HCT116 (cell line): ENCODE measurements at regions not wholly inside any gene's neighbourhood (a gene's known extent, or its start where the extent isn't known, plus 50 kb on each side); places are given as distances from the start of the nearest gene placed in this dataset.

Source experiments
- ATAC-seq: fragments of 200-7000 bp; cut with Tn5 transposase; 2 replicates; pipeline ENCODE4 v1.9.1; 2020; ENCODE audit warnings: mild to moderate bottlenecking, moderate library complexity
- BruUV-seq: library from RNA; stranded (reverse); fragments of 400-500 nt; replicated peaks from 2 replicates; lab custom pipeline; 2021; lab: Mats Ljungman, UMichigan
- CTCF ChIA-PET: fragments of 300-600 bp; sonication (Branson Sonifier 250); formaldehyde crosslinking; loops from one replicate; lab custom pipeline; 2021; ENCODE audit warnings: antibody characterized with exemption; lab: Charles Lee
- POLR2A ChIA-PET: fragments of 300-600, 350-600 bp; sonication (Branson Sonifier 250); formaldehyde crosslinking; loops from one replicate; lab custom pipeline; 2021; ENCODE audit warnings: antibody characterized with exemption; lab: Charles Lee
- RAD21 ChIA-PET, 2 experiments: fragments of 300-600 bp; sonication (Branson Sonifier 250); formaldehyde crosslinking; loops; one replicate each; lab custom pipeline; 2023; ENCODE audit warnings: low total read pairs in 2 of 2; ENCODE audit not compliant: uncharacterized antibody in 2 of 2, unreplicated experiment in 2 of 2, low non-redundant PET in 1 of 2; lab: Charles Lee
- DNase-seq: peaks from one replicate; pipeline ENCODE4 v3.0.0-alpha.2; 2010; ENCODE audit warnings: low read depth, low spot score
- H2AFZ ChIP-seq: fragments of 200-600 bp; shearing (Covaris generic), sonication (generic); 2 replicates; pipeline ENCODE4 v1.6.1; 2017; ENCODE audit warnings: low read depth, mixed run types, mixed read lengths, antibody characterized with exemption, low read length; ENCODE audit not compliant: poor library complexity, severe bottlenecking
- H3K27ac ChIP-seq: 2 replicates; pipeline ENCODE4 v1.5.1; 2012; ENCODE audit warnings: low read depth, low read length
- H3K27me3 ChIP-seq: fragments of 200-600 bp; sonication (generic); 2 replicates; pipeline ENCODE4 v1.6.1; 2016; ENCODE audit warnings: mixed run types, low read length, mixed read lengths; ENCODE audit not compliant: insufficient read depth
- H3K36me3 ChIP-seq, 2 experiments: fragments of 200-500 bp in 1 of 2; fragments of 200-600 bp in 1 of 2; sonication (Bioruptor generic) in 1 of 2; sonication (generic) in 1 of 2; 2 replicates each; pipeline versions ENCODE4 v1.5.1 to v1.6.1; 2014 to 2016; ENCODE audit warnings: low read length in 2 of 2, inconsistent platforms in 1 of 2, mixed read lengths in 1 of 2, mixed run types in 1 of 2; ENCODE audit not compliant: insufficient read depth in 2 of 2, control insufficient read depth in 1 of 2
- H3K4me1 ChIP-seq, 2 experiments: fragments of 200-600 bp in 1 of 2; sonication (generic) in 1 of 2; 2 replicates each; pipeline versions ENCODE4 v1.5.1 to v1.6.1; 2012 to 2017; ENCODE audit warnings: low read length in 2 of 2, inconsistent platforms in 1 of 2, mild to moderate bottlenecking in 1 of 2, mixed read lengths in 1 of 2, mixed run types in 1 of 2, moderate library complexity in 1 of 2; ENCODE audit not compliant: insufficient read depth in 2 of 2, control insufficient read depth in 1 of 2
- H3K4me2 ChIP-seq: fragments of 200-600 bp; sonication (generic); 2 replicates; pipeline ENCODE4 v1.6.1; 2017; ENCODE audit warnings: mixed run types, low read length, mixed read lengths
- H3K4me3 ChIP-seq, 2 experiments: fragments of 200-600 bp in 1 of 2; sonication (generic) in 1 of 2; replicated peaks in 1 of 2; 2 replicates each; pipeline ENCODE4 v1.5.1; 2011 to 2016; ENCODE audit warnings: low read length in 2 of 2, control low read depth in 1 of 2, low read depth in 1 of 2, mild to moderate bottlenecking in 1 of 2, mixed read lengths in 1 of 2, mixed run types in 1 of 2
- H3K79me2 ChIP-seq: fragments of 200-600 bp; sonication (generic); 2 replicates; pipeline ENCODE4 v1.6.1; 2017; ENCODE audit warnings: mild to moderate bottlenecking, mixed run types, low read length, moderate library complexity, mixed read lengths; ENCODE audit not compliant: insufficient read depth
- H3K9ac ChIP-seq: fragments of 200-600 bp; sonication (generic); 2 replicates; pipeline ENCODE4 v1.6.1; 2016; ENCODE audit warnings: low read length, mixed read lengths
- H3K9me2 ChIP-seq: fragments of 200-600 bp; sonication (generic), shearing (Covaris generic); 2 replicates; pipeline ENCODE4 v1.6.1; 2017; ENCODE audit warnings: mixed run types, mild to moderate bottlenecking, moderate library complexity; ENCODE audit not compliant: insufficient read depth
- H3K9me3 ChIP-seq, 2 experiments: fragments of 200-500 bp in 1 of 2; fragments of 200-600 bp in 1 of 2; sonication (Bioruptor generic) in 1 of 2; sonication (generic) in 1 of 2; 2 replicates each; pipeline ENCODE4 v1.6.1; 2014 to 2017; ENCODE audit warnings: low read length in 2 of 2, mixed read lengths in 2 of 2, inconsistent platforms in 1 of 2, low read depth in 1 of 2, mild to moderate bottlenecking in 1 of 2, mixed run types in 1 of 2, moderate library complexity in 1 of 2; ENCODE audit not compliant: control insufficient read depth in 1 of 2, insufficient read depth in 1 of 2
- H4K20me1 ChIP-seq: fragments of 200-600 bp; sonication (generic), shearing (Covaris generic); 2 replicates; pipeline ENCODE4 v1.6.1; 2017; ENCODE audit warnings: mixed run types, mild to moderate bottlenecking, moderate library complexity; ENCODE audit not compliant: insufficient read depth
- CBX3 ChIP-seq: IDR thresholded peaks from 2 replicates; pipeline ENCODE4 v1.6.1; 2012; ENCODE audit warnings: low read depth
- EGR1 ChIP-seq: IDR thresholded peaks from 2 replicates; pipeline ENCODE4 v1.6.1; 2012; ENCODE audit warnings: low read depth
- ELF1 ChIP-seq: IDR thresholded peaks from 2 replicates; pipeline ENCODE4 v1.6.1; 2012; ENCODE audit warnings: low read depth, borderline replicate concordance
- EZH2 ChIP-seq: fragments of 200-600 bp; sonication (generic); IDR thresholded peaks from 2 replicates; pipeline ENCODE4 v1.6.1; 2017; ENCODE audit warnings: antibody characterized with exemption, mixed run types
- FOSL1 ChIP-seq: IDR thresholded peaks from 2 replicates; pipeline ENCODE4 v1.6.1; 2012; ENCODE audit warnings: low read depth
- POLR2AphosphoS5 ChIP-seq: IDR thresholded peaks from 2 replicates; pipeline ENCODE4 v1.6.1; 2011; ENCODE audit warnings: mild to moderate bottlenecking, low read depth, low read length, moderate library complexity
- REST ChIP-seq: IDR thresholded peaks from 2 replicates; pipeline ENCODE4 v1.6.1; 2012; ENCODE audit warnings: low read depth
- SIN3A ChIP-seq: IDR thresholded peaks from 2 replicates; pipeline ENCODE4 v1.6.1; 2012; ENCODE audit warnings: low read depth
- SRF ChIP-seq: IDR thresholded peaks from 2 replicates; pipeline ENCODE4 v1.6.1; 2012; ENCODE audit warnings: low read depth
- TCF7L2 ChIP-seq: IDR thresholded peaks from 2 replicates; pipeline ENCODE4 v1.7.0; 2011; ENCODE audit warnings: borderline replicate concordance, inconsistent platforms; ENCODE audit not compliant: insufficient read depth, insufficient read length; ENCODE audit errors: extremely low read depth
- ZBTB33 ChIP-seq: IDR thresholded peaks from 2 replicates; pipeline ENCODE4 v1.6.1; 2011; ENCODE audit warnings: mild to moderate bottlenecking, low read length, moderate library complexity; ENCODE audit not compliant: insufficient replicate concordance; ENCODE audit errors: extremely low read depth
- intact Hi-C: fragments of 100-400 bp; cut with micrococcal nuclease; formaldehyde crosslinking; loops from 2 replicates; pipeline ENCODE4 v1.10.0; 2022
- TF ChIP-seq, protein P1 (sequence below), 3 experiments: fragments of 200-600 bp in 1 of 3; sonication (generic) in 1 of 3; IDR thresholded peaks in 2 of 3; conservative IDR thresholded peaks in 1 of 3; 2 replicates each; pipeline ENCODE4 v1.5.1; 2012 to 2017; ENCODE audit warnings: low read depth in 2 of 3, low read length in 2 of 3, antibody characterized with exemption in 1 of 3, borderline replicate concordance in 1 of 3, control low read depth in 1 of 3, mild to moderate bottlenecking in 1 of 3, mixed read lengths in 1 of 3, mixed run types in 1 of 3, moderate library complexity in 1 of 3; ENCODE audit not compliant: insufficient read depth in 1 of 3

- Histone ChIP-seq H3K79me2 (no peaks in the 10 kb centered on the region), H3K4me3 (no peak overlapping the region), H3K9ac (no peak overlapping the region), H3K4me2 (no peak overlapping the region), H3K9me2 (no peaks in the 10 kb centered on the region), H3K4me1 (no peaks in the 10 kb centered on the region), H4K20me1 (no peaks in the 10 kb centered on the region), H3K27me3 (no peaks in the 10 kb centered on the region), H3K27ac (no peak overlapping the region), H2AFZ (no peak overlapping the region), H3K36me3 (no peaks in the 10 kb centered on the region), H3K9me3 (no peaks in the 10 kb centered on the region)
- ATAC-seq (no peak), DNase-seq (no peak)
- ChIA-PET CTCF (no interaction called here), POLR2A (no interaction called here), RAD21 (no interaction called here)
- no peak for TF ChIP-seq POLR2AphosphoS5
- TF ChIP-seq CBX3, result no peak
- TF ChIP-seq ELF1, result no peak
- TF ChIP-seq EZH2, result no peak
- no peak for TF ChIP-seq TCF7L2
- no peak for TF ChIP-seq SRF
- no peak for TF ChIP-seq REST
- no peak for TF ChIP-seq FOSL1
- TF ChIP-seq ZBTB33, result no peak
- TF ChIP-seq SIN3A, result no peak
- TF ChIP-seq, protein P1, sequence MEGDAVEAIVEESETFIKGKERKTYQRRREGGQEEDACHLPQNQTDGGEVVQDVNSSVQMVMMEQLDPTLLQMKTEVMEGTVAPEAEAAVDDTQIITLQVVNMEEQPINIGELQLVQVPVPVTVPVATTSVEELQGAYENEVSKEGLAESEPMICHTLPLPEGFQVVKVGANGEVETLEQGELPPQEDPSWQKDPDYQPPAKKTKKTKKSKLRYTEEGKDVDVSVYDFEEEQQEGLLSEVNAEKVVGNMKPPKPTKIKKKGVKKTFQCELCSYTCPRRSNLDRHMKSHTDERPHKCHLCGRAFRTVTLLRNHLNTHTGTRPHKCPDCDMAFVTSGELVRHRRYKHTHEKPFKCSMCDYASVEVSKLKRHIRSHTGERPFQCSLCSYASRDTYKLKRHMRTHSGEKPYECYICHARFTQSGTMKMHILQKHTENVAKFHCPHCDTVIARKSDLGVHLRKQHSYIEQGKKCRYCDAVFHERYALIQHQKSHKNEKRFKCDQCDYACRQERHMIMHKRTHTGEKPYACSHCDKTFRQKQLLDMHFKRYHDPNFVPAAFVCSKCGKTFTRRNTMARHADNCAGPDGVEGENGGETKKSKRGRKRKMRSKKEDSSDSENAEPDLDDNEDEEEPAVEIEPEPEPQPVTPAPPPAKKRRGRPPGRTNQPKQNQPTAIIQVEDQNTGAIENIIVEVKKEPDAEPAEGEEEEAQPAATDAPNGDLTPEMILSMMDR (IDR thresholded peaks at IDR 0.05 in 2 of 3, conservative IDR thresholded peaks at IDR 0.05 in 1 of 3; ENCODE audit: borderline replicate concordance in 1 of 3, insufficient read depth in 1 of 3, low read depth in 2 of 3, low read length in 2 of 3), result no peak
- TF ChIP-seq EGR1, result no peak
- no TSS peak for BruUV-seq
- intact Hi-C loops, result no loop called here
These were observed 60.3 kb downstream of the ACTBL2 start for GRCh38 chr5:57422341-57422740.
